Testis (tissue), 2 donors: ENCODE measurements at regions not wholly inside any gene's neighbourhood (a gene's known extent, or its start where the extent isn't known, plus 50 kb on each side); places are given as distances from the start of the nearest gene placed in this dataset.

Source experiments
- DNase-seq: peaks from one replicate; pipeline ENCODE4 v3.0.0-alpha.2; 2019
- H3K27ac ChIP-seq, 2 donors: fragments of 200-600 bp; sonication (generic); one replicate each; pipeline ENCODE4 v1.5.1; 2019
- H3K27me3 ChIP-seq: fragments of 200-600 bp; sonication (generic); one replicate; pipeline ENCODE4 v1.5.1; 2019
- H3K36me3 ChIP-seq: fragments of 200-600 bp; sonication (generic); one replicate; pipeline ENCODE4 v1.5.1; 2017; ENCODE audit warnings: low read depth; ENCODE audit errors: missing control alignments
- H3K4me1 ChIP-seq: fragments of 200-600 bp; sonication (generic); one replicate; pipeline ENCODE4 v1.5.1; 2019
- H3K4me3 ChIP-seq, 2 donors: fragments of 200-600 bp; sonication (generic); one replicate each; pipeline ENCODE4 v1.5.1; 2017 to 2019
- H3K9me3 ChIP-seq: fragments of 200-600 bp; sonication (generic); one replicate; pipeline ENCODE4 v1.5.1; 2017
- POLR2A ChIP-seq: fragments of 450-650 bp; IDR thresholded peaks from one replicate; pipeline ENCODE4 v1.6.1; 2017; ENCODE audit warnings: antibody characterized with exemption, mild to moderate bottlenecking, moderate library complexity
- WGBS, 2 donors: methylation state at CpG; one replicate each; pipeline ENCODE4 v1.1.5; 2018; 5-methylcytosine and 5-hydroxymethylcytosine counted together
- intact Hi-C: fragments of 100-400 bp; cut with DNase I; formaldehyde crosslinking; loops from one replicate; pipeline ENCODE4 v1.15.1; 2023; ENCODE audit warnings: low total_unique reads
- TF ChIP-seq, protein P1 (sequence below), 3 experiments: fragments of 450-650 bp in 2 of 3; fragments of 200-600 bp in 1 of 3; sonication (generic) in 1 of 3; IDR thresholded peaks; one replicate each; pipeline ENCODE4 v1.5.1; 2016 to 2019; ENCODE audit warnings: antibody characterized with exemption in 3 of 3, mild to moderate bottlenecking in 2 of 3, moderate library complexity in 1 of 3

DNA sequence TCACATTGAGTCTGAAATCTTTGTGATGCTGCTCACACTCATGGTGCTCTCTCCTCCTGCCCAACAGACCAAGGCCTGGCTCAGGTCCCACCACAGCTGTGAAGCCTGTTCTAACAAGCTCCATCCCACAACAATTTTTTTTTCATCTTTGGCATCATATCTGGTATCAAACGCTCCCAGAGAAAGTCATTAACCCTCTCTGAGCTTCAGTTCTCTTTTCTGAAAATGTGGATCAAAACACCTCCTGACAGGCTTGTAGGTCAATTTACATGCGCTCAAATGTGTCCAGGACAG is 224.4 kb downstream of the LACC1 start:
- TF ChIP-seq POLR2A, result no peak
- TF ChIP-seq, protein P1, sequence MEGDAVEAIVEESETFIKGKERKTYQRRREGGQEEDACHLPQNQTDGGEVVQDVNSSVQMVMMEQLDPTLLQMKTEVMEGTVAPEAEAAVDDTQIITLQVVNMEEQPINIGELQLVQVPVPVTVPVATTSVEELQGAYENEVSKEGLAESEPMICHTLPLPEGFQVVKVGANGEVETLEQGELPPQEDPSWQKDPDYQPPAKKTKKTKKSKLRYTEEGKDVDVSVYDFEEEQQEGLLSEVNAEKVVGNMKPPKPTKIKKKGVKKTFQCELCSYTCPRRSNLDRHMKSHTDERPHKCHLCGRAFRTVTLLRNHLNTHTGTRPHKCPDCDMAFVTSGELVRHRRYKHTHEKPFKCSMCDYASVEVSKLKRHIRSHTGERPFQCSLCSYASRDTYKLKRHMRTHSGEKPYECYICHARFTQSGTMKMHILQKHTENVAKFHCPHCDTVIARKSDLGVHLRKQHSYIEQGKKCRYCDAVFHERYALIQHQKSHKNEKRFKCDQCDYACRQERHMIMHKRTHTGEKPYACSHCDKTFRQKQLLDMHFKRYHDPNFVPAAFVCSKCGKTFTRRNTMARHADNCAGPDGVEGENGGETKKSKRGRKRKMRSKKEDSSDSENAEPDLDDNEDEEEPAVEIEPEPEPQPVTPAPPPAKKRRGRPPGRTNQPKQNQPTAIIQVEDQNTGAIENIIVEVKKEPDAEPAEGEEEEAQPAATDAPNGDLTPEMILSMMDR (IDR thresholded peaks at IDR 0.05), result no peak
- WGBS, 2 donors, result 61 to 62% methylated on average over 2 of the region's 2 CpGs
- Histone ChIP-seq H3K27me3 (no peaks in the 10 kb centered on the region), H3K9me3 (no peaks in the 10 kb centered on the region), H3K36me3 (no peaks in the 10 kb centered on the region), H3K27ac (no peak overlapping the region), H3K4me1 (peaks cover 18% of the 10 kb centered on the region), H3K4me3 (no peak overlapping the region)
- DNase-seq, result peak; percentile 32
- intact Hi-C loops, result no loop called here

DNA sequence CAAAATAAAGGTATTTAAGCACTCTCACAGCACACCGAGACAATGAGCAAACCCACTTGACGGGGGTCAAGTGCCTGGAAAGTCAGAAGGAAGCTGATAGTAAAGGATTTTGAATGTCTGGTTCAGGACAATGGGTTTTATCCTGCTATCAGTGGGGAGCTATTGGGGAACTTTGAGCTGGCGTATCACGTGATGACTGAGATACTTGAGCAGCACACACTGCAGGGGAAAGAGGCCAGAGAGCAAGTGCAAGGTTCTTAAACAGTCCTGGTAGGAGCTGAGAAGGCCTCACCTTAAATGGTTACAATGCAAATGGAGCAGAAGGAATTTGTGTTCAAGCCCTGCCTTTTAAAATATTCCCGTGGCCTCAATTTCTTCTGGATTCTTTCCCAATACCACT is 225.3 kb downstream of the LACC1 start:
- DNase-seq, result no peak
- no peaks in the 10 kb centered on the region for H3K27me3 ChIP-seq
- intact Hi-C loops, result no loop called here
- no peaks in the 10 kb centered on the region for H3K36me3 ChIP-seq
- 73 to 83% methylated on average over 5 of the region's 5 CpGs for WGBS, 2 donors
- H3K4me3 ChIP-seq, result no peak overlapping the region
- peaks cover 18% of the 10 kb centered on the region for H3K4me1 ChIP-seq
- H3K27ac ChIP-seq, result no peak overlapping the region
- TF ChIP-seq, protein P1 (IDR thresholded peaks at IDR 0.05), result no peak
- TF ChIP-seq POLR2A, result no peak
- H3K9me3 ChIP-seq, result no peaks in the 10 kb centered on the region

DNA sequence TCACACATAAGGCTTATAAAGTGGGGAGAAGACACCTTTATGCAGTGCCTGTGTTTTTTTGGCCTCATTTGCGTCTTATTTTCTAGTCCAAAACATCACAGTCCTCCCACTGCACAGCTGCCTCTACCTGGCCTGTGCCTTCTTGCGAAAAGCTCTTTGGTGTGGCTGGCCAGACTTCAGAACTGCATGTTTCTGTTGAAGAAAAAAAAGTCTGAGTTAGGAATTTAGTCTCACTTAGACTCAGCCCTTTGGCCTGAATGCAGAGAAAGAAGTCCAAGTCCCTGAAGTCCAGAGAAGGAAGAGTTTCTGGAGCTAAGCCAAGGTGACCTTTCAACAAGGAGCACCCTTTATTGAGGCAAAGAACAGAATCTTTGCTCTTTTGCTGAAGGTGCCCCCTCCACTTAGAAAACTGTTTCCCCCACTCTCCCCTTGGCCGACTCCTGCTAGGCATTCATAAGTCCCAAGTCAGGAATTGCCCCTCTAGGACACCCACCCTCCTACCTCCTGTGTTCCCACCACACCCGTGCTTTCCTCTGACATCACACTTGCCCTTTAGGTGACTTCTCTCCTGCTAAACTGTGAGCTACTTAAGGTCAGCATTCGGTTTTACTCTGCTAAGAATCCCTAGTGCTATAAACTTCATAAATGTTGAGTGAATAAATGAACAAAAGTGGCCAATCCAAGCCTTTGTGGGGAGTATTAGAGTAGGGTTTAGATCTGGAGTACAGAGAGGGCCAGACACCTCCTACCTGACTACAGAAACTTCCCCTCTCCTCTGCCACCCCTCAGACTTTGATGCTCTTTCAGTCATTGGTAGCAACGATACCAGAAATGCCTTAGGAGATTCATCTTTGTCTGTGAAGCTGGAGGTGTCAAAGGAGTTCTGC is 226.8 kb downstream of the LACC1 start:
- Histone ChIP-seq H3K27me3 (no peaks in the 10 kb centered on the region), H3K4me3 (no peak overlapping the region), H3K4me1 (peaks cover 18% of the 10 kb centered on the region), H3K36me3 (no peaks in the 10 kb centered on the region), H3K9me3 (no peaks in the 10 kb centered on the region), H3K27ac (peak overlapping the region in 1 of 2 donors; percentile 41)
- WGBS, 2 donors, result 52 to 63% methylated on average over 6 of the region's 6 CpGs
- TF ChIP-seq, protein P1 (IDR thresholded peaks at IDR 0.05), result no peak
- no peak for TF ChIP-seq POLR2A
- intact Hi-C loops, result no loop called here
- DNase-seq, result peak; percentile 28

DNA sequence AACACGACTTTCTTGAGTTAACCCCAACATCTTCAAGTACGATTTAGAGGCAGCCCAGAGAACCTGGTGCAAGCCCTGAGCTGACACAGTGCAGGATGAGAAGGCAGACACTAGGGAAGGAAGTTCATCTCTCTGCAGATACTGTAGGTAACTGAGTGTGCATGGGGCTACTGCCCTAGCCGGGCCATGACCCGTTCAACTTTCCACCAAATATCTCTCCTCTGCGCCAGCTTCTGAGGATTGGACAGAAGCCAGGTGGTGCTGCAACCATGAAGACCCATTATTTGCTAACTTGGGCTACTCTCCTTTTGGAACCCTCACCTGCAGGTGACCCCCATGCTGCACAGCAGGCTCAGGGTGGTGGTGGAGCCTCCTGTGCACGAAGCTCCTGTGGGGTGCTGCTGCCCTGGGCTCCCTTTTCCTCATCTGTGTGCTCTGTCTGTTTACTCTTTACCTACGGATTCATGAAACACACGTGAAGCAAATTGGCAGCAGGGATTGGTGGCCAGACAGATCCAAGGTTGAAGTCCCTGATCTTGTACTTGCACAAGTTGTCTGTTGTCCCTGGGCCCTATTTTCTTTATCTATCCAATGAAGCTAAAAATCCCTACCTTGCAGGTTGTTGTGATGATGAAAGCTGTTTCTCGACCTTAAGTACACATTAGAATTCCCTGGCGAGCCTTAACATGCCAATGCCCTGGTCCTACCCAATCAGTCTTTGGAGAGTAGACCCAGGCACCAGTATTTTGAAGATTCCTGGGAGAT is 227.8 kb downstream of the LACC1 start:
- peaks cover 20% of the 10 kb centered on the region for H3K4me1 ChIP-seq
- WGBS, 2 donors, result 71 to 84% methylated on average over 8 to 10 of the region's 10 CpGs
- TF ChIP-seq, protein P1 (IDR thresholded peaks at IDR 0.05), result no peak
- TF ChIP-seq POLR2A, result no peak
- DNase-seq, result no peak
- no peaks in the 10 kb centered on the region for H3K27me3 ChIP-seq
- no peaks in the 10 kb centered on the region for H3K9me3 ChIP-seq
- intact Hi-C loops, result no loop called here
- H3K4me3 ChIP-seq, result no peak overlapping the region
- H3K27ac ChIP-seq, result no peak overlapping the region
- no peaks in the 10 kb centered on the region for H3K36me3 ChIP-seq
